Choroid plexus epithelial cell (primary cell): ENCODE measurements at regions not wholly inside any gene's neighbourhood (a gene's known extent, or its start where the extent isn't known, plus 50 kb on each side); places are given as distances from the start of the nearest gene placed in this dataset.
"Not testable (repeated sequence)": the region's sequence is repeated elsewhere in the genome, so short reads cannot be mapped to it uniquely, and the experiment has no call there.

ENCODE experiments used
- DNase-seq: peaks from one replicate; pipeline ENCODE4 v3.0.0-alpha.2; 2010; ENCODE audit warnings: low read depth
- H3K4me3 ChIP-seq: 2 replicates; pipeline ENCODE4 v1.5.1; 2011; ENCODE audit warnings: low read depth, mild to moderate bottlenecking, control low read depth, low read length, moderate library complexity
- TF ChIP-seq, protein P1 (sequence below): conservative IDR thresholded peaks from 2 replicates; pipeline ENCODE4 v1.5.1; 2011; ENCODE audit warnings: low read depth, mild to moderate bottlenecking, control low read depth, inconsistent platforms, low read length, moderate library complexity

DNA sequence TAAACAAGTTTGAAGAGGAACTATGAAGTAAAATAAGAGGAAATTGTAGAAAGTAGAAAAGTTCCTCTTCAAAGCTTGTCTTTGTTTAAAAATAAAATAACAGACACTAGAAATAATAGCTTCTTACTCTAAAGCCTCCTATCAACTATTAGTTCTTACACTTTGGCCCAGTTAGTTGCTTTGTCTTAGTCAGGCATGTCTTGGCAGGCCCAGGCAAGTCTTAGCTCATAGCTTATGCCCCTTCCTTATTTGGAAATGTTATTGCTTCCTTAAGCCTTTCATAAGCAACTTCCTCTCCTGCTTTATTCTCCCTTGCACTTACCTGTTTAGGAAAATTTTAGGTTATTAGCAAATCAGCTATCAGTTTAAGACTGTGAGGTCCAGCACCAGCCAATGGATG lies 950.6 kb upstream of the LRATD1 start:
- TF ChIP-seq, protein P1, sequence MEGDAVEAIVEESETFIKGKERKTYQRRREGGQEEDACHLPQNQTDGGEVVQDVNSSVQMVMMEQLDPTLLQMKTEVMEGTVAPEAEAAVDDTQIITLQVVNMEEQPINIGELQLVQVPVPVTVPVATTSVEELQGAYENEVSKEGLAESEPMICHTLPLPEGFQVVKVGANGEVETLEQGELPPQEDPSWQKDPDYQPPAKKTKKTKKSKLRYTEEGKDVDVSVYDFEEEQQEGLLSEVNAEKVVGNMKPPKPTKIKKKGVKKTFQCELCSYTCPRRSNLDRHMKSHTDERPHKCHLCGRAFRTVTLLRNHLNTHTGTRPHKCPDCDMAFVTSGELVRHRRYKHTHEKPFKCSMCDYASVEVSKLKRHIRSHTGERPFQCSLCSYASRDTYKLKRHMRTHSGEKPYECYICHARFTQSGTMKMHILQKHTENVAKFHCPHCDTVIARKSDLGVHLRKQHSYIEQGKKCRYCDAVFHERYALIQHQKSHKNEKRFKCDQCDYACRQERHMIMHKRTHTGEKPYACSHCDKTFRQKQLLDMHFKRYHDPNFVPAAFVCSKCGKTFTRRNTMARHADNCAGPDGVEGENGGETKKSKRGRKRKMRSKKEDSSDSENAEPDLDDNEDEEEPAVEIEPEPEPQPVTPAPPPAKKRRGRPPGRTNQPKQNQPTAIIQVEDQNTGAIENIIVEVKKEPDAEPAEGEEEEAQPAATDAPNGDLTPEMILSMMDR = no peak
- DNase-seq = peak; percentile 66
- no peak overlapping the region for H3K4me3 ChIP-seq

DNA sequence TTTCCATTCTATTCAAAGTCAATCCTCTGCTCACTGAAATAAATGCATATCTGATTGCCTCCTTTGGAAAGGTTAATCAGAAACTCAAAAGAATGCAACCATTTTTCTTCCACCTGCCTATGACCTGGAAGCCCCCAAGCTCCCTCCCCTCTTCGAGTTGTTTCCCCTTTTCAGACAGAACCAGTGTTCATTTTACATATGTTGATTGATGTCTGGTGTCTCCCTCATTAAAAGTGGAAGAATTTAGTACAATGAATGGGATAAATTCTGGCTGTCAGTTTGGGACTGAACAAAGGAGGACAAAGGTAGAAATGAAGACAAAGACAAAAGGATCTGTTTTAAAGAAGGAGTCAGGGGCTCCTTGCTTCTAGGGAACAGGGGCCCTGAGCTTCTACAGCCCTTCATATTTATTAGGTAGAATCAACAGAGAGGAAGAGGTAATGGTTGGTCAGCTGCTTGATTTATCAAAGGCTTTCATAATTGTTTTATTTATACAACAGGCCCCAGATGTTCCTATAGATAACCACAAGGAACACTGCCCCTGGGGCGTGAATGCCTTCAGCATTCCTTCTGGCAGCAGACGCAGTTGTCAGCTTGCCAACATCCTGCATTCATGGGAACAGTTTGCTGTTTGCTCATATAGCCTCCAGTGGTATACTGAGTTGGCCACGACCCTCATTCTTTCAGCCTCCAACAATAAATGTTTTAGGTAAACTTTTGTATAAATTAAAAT lies 949.8 kb upstream of the LRATD1 start:
- TF ChIP-seq, protein P1 = no peak
- DNase-seq = peak; percentile 90
- no peak overlapping the region for H3K4me3 ChIP-seq

DNA sequence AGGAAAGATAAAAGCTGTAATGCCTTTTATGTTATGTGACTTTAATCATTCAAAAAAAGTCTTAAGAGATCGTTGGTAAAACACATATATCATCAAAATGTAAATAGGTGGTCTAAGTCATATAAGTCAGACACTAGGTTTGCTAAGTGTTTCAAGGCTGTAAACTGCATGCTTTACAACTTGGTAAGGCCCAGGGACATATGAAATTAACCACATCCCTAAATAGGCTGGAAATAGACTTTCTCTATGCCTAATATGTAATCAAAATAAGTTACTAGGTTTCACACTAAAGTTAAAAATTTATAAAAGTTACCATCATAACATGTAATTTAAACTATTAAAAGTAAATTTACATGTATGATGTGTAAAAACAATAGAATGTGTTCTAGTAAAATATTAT lies 946.3 kb upstream of the LRATD1 start:
- TF ChIP-seq, protein P1 = no peak
- H3K4me3 ChIP-seq = no peak overlapping the region
- no peak for DNase-seq

DNA sequence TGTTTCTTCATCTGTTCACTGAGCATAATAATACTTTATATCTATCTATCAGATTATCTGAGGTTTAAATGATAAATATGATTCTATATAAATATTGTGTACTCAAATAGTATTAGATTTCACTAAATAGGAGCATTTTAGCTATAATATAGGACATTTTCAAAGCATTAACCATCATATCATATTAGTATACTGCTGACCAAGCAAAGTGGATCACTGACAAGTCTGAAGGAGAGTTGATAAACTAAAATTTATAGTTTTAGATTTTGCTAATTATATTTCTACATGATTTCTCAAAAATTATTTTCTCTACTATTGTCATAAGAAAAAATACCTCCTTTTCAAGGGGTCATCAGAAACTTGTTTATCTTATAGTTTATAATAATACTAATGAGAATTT lies 937.8 kb upstream of the LRATD1 start:
- no peak overlapping the region for H3K4me3 ChIP-seq
- DNase-seq = no peak
- TF ChIP-seq, protein P1 = no peak

DNA sequence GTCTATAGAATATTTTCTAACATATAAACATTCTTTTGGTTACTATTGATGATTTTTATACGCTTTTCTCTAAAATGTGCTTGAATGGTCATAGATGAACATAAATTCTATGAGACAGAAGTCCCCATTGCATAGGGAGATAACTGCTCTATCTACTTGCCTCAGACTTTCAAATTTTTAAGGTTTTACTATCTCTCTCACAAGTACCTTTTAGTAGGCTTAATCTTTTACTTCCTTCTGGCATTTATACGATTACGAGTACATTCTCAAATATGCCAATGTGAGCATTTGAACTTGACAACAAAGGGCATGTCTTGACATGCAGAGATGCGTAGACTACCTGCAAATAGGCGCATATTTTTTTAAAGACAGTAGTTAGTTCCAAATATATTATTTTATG lies 935.9 kb upstream of the LRATD1 start:
- no peak for DNase-seq
- H3K4me3 ChIP-seq = no peak overlapping the region
- TF ChIP-seq, protein P1 = no peak

DNA sequence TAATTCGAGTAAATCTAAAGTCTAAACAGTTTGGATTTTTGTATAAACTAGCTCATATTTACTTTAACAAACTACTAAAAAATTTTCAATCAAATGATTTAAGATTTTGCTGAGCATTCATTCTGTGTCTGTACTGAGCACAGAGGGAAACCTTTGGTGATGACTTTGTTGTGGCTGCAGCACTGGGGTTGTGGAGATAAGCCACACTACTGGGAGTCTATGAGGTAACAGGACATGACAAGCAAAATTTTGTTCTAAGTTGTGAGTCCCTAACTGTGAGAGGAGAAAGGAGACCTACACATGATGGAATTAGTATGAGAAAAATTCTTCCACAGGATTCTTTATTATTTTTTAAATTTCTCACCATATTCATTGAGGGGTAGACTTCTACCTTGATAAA lies 933.7 kb upstream of the LRATD1 start:
- no peak overlapping the region for H3K4me3 ChIP-seq
- TF ChIP-seq, protein P1 = no peak
- no peak for DNase-seq

DNA sequence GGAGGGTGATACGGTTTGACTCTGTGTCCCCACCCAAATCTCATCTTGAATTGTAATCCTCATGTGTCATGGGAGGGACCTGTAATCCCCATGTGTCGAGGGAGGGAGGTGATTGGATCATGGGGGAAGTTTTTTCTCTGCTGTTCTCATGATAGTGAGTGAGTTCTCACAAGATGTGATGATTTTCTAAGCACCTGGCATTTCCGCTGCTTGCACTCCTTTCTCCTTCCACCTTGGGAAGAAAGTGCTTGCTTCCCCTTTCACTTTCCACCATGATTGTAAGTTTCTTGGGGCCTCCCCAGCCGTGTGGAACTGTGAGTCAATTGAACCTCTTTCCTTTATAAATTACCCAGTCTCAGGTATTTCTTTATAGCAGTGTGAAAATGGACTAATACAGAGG lies 932.6 kb upstream of the LRATD1 start:
- H3K4me3 ChIP-seq, DNase-seq: not testable (repeated sequence)
